ENCODE measurements at regions not wholly inside any gene's neighbourhood (a gene's known extent, or its start where the extent isn't known, plus 50 kb on each side); places are given as distances from the start of the nearest gene placed in this dataset.
"Not testable (repeated sequence)": the region's sequence is repeated elsewhere in the genome, so short reads cannot be mapped to it uniquely, and the experiment has no call there.

DNA sequence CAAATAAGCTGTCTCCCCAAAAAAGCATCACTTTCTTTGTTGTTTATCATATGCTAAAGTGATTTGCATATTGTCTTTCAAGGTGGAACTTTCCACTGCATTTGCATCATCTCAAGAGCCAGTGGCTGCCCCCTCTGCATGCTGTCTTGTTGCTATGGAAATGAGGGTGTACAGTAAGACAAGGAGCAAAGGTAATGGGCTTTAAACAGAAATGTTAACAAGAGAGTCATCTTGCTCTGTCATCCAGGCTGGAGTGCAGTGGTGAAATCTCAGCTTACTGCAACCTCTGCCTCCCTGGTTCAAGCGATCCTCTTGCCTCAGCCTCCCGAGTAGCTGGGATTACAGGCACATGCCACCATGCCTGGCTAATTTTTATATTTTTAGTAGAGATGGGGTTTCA is 159.2 kb downstream of the ENC1 start:
- not testable (repeated sequence) for TF ChIP-seq POLR2AphosphoS5, POLR2A, TAF1 (IDR thresholded peaks at IDR 0.05; ENCODE audit: low read depth, low read length)

Measured in GM12891 (cell line).